Transverse colon (tissue), 3 donors: ENCODE measurements at regions not wholly inside any gene's neighbourhood (a gene's known extent, or its start where the extent isn't known, plus 50 kb on each side); places are given as distances from the start of the nearest gene placed in this dataset.

ENCODE experiments used
- CTCF ChIP-seq, 5 experiments: fragments of 200-600 bp in 3 of 5; fragments of 450-650 bp in 2 of 5; sonication (generic) in 3 of 5; IDR thresholded peaks; 1 replicate in 2 of 5; 2 replicates in 3 of 5; pipeline ENCODE4 v1.5.1; 2016 to 2017; ENCODE audit warnings: antibody characterized with exemption in 5 of 5, inconsistent platforms in 3 of 5, mild to moderate bottlenecking in 2 of 5, moderate library complexity in 1 of 5
- EP300 ChIP-seq: sonication (generic); formaldehyde crosslinking; IDR thresholded peaks from one replicate; pipeline ENCODE4 v1.6.1; 2017; ENCODE audit warnings: antibody characterized with exemption, low read depth
- POLR2A ChIP-seq: fragments of 450-650 bp; IDR thresholded peaks from one replicate; pipeline ENCODE4 v1.6.1; 2016; ENCODE audit warnings: antibody characterized with exemption, mild to moderate bottlenecking, moderate library complexity

DNA sequence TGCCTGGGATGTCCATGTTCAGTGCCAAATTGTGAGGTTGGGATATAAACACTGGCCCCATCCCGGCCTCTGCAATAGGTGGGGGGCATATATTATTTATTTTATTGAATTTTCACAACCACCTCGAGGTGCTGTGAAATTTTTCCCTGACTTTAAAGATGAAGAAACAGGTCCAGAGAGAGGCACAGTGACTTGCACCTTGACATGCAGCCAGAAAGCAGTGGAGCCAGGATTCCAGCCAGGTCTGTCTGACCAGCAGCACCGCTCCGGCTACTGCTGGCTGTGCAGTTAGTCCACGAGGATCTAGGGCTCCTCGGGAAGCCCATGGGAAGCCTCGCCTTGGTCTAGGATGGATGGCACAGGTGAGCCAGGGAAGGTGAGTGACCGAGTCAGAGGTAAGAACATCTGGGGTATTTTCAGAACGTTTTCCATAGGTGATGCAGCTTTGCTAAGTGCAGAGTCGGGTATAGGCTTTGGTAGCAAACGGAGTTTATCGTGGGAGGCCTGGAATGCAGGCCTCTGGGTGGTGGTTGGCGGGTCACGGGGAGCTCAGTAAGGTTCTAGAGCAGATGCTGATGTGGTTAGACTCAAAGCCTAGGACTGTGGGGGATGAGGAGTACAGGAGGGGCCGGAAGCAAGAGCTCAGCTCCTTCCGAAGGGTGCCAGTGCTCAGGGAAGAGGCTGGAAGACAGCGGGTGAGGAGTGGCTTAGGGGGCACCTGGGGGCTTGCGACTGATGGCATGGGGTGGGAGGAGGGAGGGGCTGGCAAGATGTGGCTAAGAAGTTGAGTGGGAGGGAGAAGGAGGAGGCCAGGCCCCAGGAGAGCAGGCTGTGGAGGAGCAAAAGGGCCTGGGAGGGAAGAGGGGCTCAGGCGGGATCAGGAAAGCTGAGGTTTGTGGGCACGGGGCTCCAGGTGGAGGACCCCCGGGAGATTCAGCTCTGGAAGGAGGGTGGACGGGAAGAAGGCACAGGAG is 107.7 kb upstream of the LRPAP1 start:
- TF ChIP-seq POLR2A (no peak), CTCF (IDR thresholded peaks at IDR 0.05) (no peak), EP300 (no peak)
